GM18499 (cell line): ENCODE measurements at regions not wholly inside any gene's neighbourhood (a gene's known extent, or its start where the extent isn't known, plus 50 kb on each side); places are given as distances from the start of the nearest gene placed in this dataset.
A peak's percentile ranks its signal among the peaks of the same experiment; 100 is the strongest.

ENCODE experiments used
- ATAC-seq: cut with Tn5 transposase; IDR thresholded peaks from one replicate; pipeline ENCODE4 v1.9.1; 2021; ENCODE audit warnings: moderate number of reproducible peaks; ENCODE audit not compliant: insufficient read depth, unreplicated experiment

GRCh38 chr2:195414537-195415100, 242.4 kb upstream of the SLC39A10 start:
- no peak for ATAC-seq

DNA sequence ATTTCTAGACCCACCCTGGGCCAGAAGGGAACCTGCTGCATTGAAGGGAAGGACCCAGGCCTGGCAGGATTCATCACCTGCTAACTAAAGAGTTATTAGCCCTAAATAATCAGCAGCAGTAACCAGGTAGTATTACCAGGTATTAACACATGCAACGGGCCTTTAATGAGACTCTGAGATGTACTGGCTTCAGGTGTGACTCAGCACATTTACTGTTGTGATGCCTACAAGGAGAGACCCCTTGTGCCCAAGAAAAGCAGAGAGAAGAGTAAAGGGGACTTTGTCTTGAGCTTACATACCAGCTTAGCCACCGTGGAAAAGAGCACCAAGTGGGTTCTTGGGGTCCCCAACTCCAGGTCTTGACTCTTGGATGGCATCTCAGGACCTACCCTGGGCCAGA, 243.1 kb upstream of the SLC39A10 start:
- ATAC-seq = no peak

GRCh38 chr2:195413422-195413821, 243.6 kb upstream of the SLC39A10 start:
- ATAC-seq = no peak

DNA sequence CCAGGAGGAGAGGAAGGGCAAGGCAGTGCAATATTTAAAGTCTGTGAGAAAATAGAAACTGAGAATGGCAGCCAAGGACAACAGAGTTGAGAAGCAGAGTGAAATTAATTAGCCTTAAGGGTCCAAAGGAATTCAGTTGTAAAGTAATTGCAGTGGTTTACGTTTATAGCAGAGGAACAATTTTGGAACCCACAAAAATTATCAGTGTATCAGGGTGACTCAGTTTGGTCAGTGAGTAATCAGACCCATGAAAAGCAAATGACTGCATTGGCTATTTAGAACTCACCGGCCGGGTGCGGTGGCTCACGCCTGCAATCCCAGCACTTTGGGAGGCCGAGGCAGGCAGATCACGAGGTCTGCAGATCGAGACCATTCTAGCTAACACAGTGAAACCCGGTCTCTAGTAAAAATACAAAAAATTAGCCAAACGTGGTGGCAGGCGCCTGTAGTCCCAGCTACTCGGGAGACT, 245.8 kb upstream of the SLC39A10 start:
- no peak for ATAC-seq

DNA sequence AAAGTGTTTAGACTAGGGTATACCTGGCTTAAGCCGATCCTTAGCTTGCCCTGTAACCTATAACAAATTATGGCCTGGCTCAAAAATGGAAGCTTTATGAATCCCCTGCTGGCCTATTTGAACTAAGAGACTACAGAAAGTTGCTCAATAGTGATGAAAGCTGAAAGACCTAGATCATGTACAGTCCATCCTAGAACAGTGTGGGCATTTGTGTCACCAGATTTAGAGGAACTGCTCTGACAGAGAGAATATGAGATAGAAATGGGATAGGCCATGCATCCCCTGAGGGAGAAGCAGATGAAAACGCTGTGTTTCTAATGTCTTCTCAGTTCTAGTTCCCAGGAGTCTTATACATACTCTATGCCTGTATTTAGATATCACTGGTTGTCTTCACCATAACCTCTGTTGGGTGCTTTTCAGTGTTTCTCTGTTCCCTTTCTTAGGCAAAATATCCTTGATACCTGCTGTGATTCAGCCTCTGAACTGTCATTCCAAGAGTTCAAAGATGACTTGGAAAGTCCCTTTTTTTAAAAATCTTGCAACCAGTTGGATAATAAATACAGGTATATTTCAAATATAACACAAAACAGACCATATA, 246.9 kb upstream of the SLC39A10 start:
- peak; percentile 73 for ATAC-seq

DNA sequence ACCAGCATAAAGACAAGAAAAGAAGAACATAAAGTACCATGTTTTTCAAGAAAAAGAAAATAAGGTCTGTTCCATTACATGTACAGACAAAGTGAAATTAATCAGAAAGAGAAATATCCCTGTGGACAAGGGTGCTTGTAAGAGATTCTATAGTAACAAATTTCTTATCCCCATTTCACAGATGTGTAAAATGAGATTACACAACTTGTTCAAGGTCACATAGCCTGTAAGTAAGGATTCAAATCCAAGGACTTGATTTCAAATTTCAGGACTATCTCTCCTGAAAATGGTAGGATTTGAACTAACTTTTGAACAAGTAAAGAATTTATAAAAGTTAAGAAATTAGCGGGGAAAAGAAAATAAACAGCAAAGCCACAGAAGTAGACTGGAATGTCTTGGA, 248.2 kb upstream of the SLC39A10 start:
- ATAC-seq = no peak

GRCh38 chr2:195408196-195408595, 248.8 kb upstream of the SLC39A10 start:
- ATAC-seq = no peak

DNA sequence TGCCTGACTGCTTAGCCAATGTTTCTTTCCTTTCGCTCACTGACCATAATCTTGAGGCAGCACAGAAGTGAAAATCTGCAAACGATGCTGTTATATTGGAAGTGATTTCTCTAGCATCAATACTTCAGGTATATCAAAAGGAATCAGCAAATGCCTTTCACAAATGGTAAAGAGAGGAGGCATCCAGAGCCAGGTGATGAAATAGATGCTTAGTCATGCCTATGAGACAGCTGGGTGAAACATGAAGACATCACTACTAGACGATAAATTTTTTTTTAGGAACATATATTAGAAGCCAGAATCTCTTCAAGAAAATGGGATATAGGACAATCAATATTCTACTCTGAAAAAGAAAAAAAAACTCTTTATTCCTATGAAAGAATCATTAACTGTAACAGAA, 249.2 kb upstream of the SLC39A10 start:
- ATAC-seq = no peak

DNA sequence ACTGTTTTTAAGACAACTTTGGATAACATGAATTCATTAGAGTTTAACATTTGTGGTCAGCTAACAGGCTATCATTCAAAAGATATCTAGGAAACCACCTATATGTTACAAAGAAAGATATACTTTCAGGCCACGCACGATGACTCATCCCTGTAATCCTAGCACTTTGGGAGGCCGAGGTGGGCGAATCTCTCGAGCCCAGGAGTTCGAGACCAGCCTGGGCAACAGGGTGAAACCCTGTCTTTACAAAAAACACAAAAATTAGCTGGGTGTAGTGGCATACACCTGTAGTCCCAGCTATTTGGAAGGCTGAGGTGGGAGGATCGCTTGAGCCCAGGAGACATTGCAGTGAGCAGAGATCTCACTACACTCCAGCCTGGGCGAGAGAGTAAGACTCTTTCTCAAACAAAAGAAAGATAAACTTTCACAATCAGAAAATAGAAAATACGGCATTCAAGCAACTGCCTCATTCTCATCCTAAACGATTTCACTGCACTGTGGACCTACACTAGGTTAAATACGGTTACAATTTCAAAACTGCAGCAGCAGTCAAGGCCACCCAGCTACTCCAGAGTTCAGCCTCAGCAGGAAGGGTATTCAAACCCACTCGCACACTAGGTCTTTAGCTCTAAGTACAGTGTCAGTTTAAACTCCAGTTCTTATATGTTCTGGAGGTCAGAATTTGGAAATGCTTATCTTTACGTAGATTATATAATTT, 250.0 kb upstream of the SLC39A10 start:
- ATAC-seq = no peak

DNA sequence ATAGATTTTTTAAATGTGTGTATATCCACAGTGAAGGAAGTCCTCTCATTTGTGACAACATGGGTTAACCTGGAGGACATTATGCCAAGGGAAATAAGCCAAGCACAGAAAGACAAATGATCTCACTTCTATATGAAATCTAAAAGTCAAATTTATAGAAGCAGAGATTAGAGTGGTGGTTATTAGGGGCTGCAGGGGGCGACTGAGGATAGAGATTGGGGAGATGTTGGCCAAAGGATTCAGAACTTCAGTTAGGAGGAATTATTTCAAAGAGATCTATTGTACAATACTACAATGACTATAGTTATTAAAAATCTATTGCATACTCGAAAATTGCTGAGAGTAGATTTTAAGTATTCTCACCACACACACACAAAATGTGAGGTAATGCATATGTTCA, 252.4 kb upstream of the SLC39A10 start:
- no peak for ATAC-seq

DNA sequence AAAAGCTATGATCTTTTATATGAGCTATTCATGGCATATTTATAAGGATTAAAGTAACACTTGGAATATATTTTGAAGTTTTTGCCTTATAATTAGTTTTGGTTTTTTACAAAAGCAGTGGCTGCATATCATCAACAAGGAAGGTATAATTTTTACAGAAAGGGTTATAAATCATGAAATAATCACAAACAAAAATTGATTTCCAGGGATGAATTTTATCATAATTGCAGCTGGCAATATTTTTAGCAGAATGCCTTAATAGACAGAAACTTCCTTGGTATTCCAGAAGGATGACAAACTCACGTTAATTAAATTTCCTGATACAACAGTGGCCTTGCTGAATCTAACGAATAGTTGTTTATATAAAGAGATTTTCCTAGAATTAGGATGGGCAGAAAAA, 260.5 kb upstream of the SLC39A10 start:
- ATAC-seq = no peak

- ATAC-seq = no peak
Measured at GRCh38 chr2:195395362-195395761, 261.7 kb upstream of the SLC39A10 start.

DNA sequence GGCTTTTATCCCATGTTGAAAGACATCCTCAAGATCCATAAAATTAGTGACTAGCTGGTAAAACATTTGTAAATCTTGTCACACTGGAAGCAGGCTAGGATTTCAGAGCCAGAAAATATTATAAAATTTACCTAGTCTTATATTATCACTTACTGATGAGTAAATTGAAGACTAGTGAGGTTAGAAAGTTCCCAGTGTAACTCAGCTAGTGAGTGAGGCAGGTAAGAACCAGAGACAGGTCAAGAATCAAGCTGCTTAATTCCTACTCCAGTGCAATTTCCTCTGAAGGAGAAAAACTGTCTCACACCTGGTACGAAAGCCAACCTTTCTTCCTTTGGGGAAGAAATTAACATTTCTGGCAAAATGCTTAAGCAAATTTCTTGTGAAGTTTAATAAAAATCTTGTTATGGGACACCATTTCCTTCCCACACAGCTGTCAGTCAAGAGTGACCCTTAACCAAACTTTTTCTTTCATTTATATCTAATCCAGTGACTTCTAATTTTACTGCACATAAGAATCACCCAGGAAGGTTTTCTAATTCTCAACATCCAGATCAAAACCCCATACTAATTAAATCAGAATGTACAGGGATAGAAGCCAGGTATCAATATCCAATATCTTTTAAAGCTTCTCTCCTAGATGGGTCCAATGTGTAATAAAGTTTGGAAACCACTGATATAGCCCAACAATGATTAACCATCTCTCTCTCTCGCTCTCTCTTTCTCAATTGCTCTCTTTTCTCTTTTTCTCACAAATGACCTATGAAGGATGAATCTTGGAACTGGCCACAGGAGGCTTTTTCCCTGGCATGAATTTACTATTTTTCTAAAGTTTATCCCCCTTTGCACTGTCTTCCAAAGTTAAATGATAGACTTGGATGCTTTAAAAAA, 264.3 kb upstream of the SLC39A10 start:
- ATAC-seq = no peak

GRCh38 chr2:195390686-195391321, 266.2 kb upstream of the SLC39A10 start:
- no peak for ATAC-seq

DNA sequence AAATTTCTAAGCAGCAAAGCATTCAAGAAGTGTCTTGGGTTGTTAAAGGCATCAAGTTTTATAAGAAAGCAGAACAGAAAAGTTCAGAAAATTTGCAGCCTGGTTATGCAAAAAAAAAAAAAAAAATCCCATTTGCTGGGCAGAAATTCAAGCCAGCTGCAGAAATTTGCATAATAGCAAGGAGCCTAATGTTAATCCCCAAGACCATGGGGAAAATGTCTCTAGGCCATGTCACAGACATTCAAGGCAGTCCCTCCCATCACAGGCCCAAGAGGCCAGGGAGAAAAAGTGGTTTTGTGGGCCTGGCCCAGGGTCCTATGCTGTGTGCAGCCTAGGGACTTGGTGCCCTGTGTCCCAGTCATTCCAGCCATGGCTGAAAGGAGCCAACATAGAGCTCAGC, 269.0 kb upstream of the SLC39A10 start:
- ATAC-seq = no peak

DNA sequence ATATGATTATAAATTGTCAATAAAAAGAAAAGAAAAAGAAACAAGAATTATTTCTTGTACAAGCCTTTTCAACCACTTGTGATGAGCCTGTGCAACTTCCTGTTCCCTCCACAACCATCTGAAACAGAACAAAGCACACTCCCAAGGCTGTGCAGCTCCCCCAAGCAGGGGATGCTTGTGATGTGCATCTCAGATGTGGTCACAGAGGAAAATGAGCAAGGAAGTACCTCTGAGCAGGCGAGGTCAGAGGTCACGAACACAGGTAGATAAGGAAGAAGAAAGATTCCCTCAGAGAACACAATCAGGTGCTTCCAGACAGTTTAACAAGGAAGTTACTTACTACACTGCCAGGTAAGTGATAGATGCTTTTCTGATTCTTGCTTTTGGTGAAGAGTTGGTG, 274.8 kb upstream of the SLC39A10 start:
- ATAC-seq = no peak

- no peak for ATAC-seq
Measured at GRCh38 chr2:195370167-195370943, 286.7 kb upstream of the SLC39A10 start.

DNA sequence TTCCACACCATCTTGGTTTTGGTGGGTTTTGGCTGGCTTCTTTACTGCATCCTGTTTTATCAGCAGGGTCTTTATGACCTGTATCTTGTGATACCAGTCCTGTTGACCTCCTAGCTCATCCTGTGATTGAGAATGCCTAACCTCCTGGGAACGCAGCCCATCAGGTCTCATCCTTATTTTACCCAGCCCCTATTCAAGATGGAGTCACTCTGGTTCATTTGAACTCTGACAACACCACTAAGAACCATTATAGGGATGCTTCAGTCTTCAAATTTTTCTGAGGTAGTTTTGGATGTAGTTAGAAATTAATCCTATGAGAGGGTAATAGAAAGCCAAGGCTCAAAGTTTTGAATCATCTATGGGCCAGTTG, 287.8 kb upstream of the SLC39A10 start:
- no peak for ATAC-seq
